BE2C (cell line): ENCODE measurements at regions not wholly inside any gene's neighbourhood (a gene's known extent, or its start where the extent isn't known, plus 50 kb on each side); places are given as distances from the start of the nearest gene placed in this dataset.
"Not testable (repeated sequence)": the region's sequence is repeated elsewhere in the genome, so short reads cannot be mapped to it uniquely, and the experiment has no call there.

Experiments used
- DNase-seq: peaks from one replicate; pipeline ENCODE4 v3.0.0-alpha.2; 2020
- H3K27me3 ChIP-seq: fragments of 250-450 bp; sonication (Bioruptor Pico); 2 replicates; pipeline ENCODE4 v1.5.1; 2020; ENCODE audit warnings: mild to moderate bottlenecking
- H3K36me3 ChIP-seq: fragments of 250-450 bp; sonication (Bioruptor Pico); 2 replicates; pipeline ENCODE4 v1.5.1; 2020; ENCODE audit warnings: mild to moderate bottlenecking
- H3K4me1 ChIP-seq: fragments of 250-450 bp; sonication (Bioruptor Pico); 2 replicates; pipeline ENCODE4 v1.5.1; 2020
- H3K4me3 ChIP-seq: 2 replicates; pipeline ENCODE4 v1.5.1; 2011; ENCODE audit warnings: low read depth, low read length
- H3K9me3 ChIP-seq: fragments of 250-450 bp; sonication (Bioruptor Pico); 2 replicates; pipeline ENCODE4 v1.5.1; 2020
- CTCF ChIP-seq: IDR thresholded peaks from 2 replicates; pipeline ENCODE4 v1.5.1; 2012; ENCODE audit warnings: mild to moderate bottlenecking, low read depth, low read length

- H3K4me1 ChIP-seq = no peaks in the 10 kb centered on the region
- no peaks in the 10 kb centered on the region for H3K27me3 ChIP-seq
- no peak overlapping the region for H3K4me3 ChIP-seq
- no peak for TF ChIP-seq CTCF
- no peak for DNase-seq
- no peaks in the 10 kb centered on the region for H3K9me3 ChIP-seq
- H3K36me3 ChIP-seq = no peaks in the 10 kb centered on the region
Observed at GRCh38 chr1:101119289-101119688, 93.7 kb upstream of the DPH5 start.

- no peaks in the 10 kb centered on the region for H3K9me3 ChIP-seq
- DNase-seq = no peak
- H3K36me3 ChIP-seq = no peaks in the 10 kb centered on the region
- H3K4me1 ChIP-seq = peaks cover 3% of the 10 kb centered on the region; the same call in 1 of the 2 replicates
- no peak overlapping the region for H3K4me3 ChIP-seq
- H3K27me3 ChIP-seq = no peaks in the 10 kb centered on the region
- no peak for TF ChIP-seq CTCF
Observed at GRCh38 chr1:101116006-101116405, 90.4 kb upstream of the DPH5 start.

GRCh38 chr1:101115112-101115511 lies 89.5 kb upstream of the DPH5 start:
- Histone ChIP-seq H3K9me3 (no peaks in the 10 kb centered on the region), H3K4me1 (peaks cover 3% of the 10 kb centered on the region; the same call in 1 of the 2 replicates), H3K4me3 (no peak overlapping the region), H3K27me3 (no peaks in the 10 kb centered on the region), H3K36me3 (no peaks in the 10 kb centered on the region)
- no peak for DNase-seq
- no peak for TF ChIP-seq CTCF

- H3K4me3 ChIP-seq, H3K36me3 ChIP-seq, H3K9me3 ChIP-seq, H3K27me3 ChIP-seq, DNase-seq, H3K4me1 ChIP-seq: not testable (repeated sequence)
Observed at GRCh38 chr1:101114128-101114527, 88.5 kb upstream of the DPH5 start.

GRCh38 chr1:101112051-101112780 lies 86.6 kb upstream of the DPH5 start:
- TF ChIP-seq CTCF = no peak
- H3K27me3 ChIP-seq = no peaks in the 10 kb centered on the region
- no peak overlapping the region for H3K4me3 ChIP-seq
- no peaks in the 10 kb centered on the region for H3K9me3 ChIP-seq
- no peaks in the 10 kb centered on the region for H3K36me3 ChIP-seq
- peaks cover 5% of the 10 kb centered on the region; the same call in 1 of the 2 replicates for H3K4me1 ChIP-seq
- DNase-seq = no peak

- DNase-seq = no peak
- no peak overlapping the region for H3K4me3 ChIP-seq
- no peak for TF ChIP-seq CTCF
Observed at GRCh38 chr1:101111461-101111860, 85.9 kb upstream of the DPH5 start.

GRCh38 chr1:101109791-101110190 lies 84.2 kb upstream of the DPH5 start:
- TF ChIP-seq CTCF = no peak
- Histone ChIP-seq H3K27me3 (no peaks in the 10 kb centered on the region), H3K9me3 (no peaks in the 10 kb centered on the region), H3K4me1 (peaks cover 9% of the 10 kb centered on the region), H3K36me3 (no peaks in the 10 kb centered on the region), H3K4me3 (no peak overlapping the region)
- DNase-seq = no peak

More at GRCh38 chr1:101111461-101111860, 85.9 kb upstream of the DPH5 start:
- H3K36me3 ChIP-seq = no peaks in the 10 kb centered on the region
- H3K9me3 ChIP-seq = no peaks in the 10 kb centered on the region
- H3K4me1 ChIP-seq = peaks cover 9% of the 10 kb centered on the region
- no peaks in the 10 kb centered on the region for H3K27me3 ChIP-seq
